Progenitor cell of endocrine pancreas (in vitro differentiated cells): ENCODE measurements at regions not wholly inside any gene's neighbourhood (a gene's known extent, or its start where the extent isn't known, plus 50 kb on each side); places are given as distances from the start of the nearest gene placed in this dataset.

Experiments used
- DNase-seq: peaks from one replicate; pipeline ENCODE4 v3.0.0; 2021; ENCODE audit warnings: low spot score; ENCODE audit not compliant: unreplicated experiment
- H3K27ac Mint-ChIP-seq: 2 replicates; pipeline ENCODE4 v1.8.0; 2021; ENCODE audit warnings: mild to moderate bottlenecking, moderate library complexity, mixed read lengths
- H3K27me3 Mint-ChIP-seq: 2 replicates; pipeline ENCODE4 v1.8.0; 2021; ENCODE audit warnings: mixed read lengths
- H3K36me3 Mint-ChIP-seq: 2 replicates; pipeline ENCODE4 v1.8.0; 2022; ENCODE audit warnings: mixed read lengths; ENCODE audit not compliant: insufficient read depth
- H3K4me1 Mint-ChIP-seq: 2 replicates; pipeline ENCODE4 v1.8.0; 2021; ENCODE audit warnings: low read depth, mixed read lengths
- H3K4me3 Mint-ChIP-seq: 2 replicates; pipeline ENCODE4 v1.8.0; 2021; ENCODE audit warnings: low read depth, mild to moderate bottlenecking, moderate library complexity, mixed read lengths
- H3K9me3 Mint-ChIP-seq: 2 replicates; pipeline ENCODE4 v1.8.0; 2021; ENCODE audit warnings: low read depth, mixed read lengths
- CTCF ChIP-seq: fragments of 200-600 bp; sonication (generic); IDR thresholded peaks from one replicate; pipeline ENCODE4 v1.5.0; 2021; ENCODE audit warnings: antibody characterized with exemption, mild to moderate bottlenecking; ENCODE audit not compliant: unreplicated experiment

GRCh38 chr19:5290336-5291262 lies 50.0 kb downstream of the PTPRS start:
- Mint-ChIP-seq H3K36me3 (peaks cover 3% of the 10 kb centered on the region), H3K9me3 (no peaks in the 10 kb centered on the region), H3K27ac (no peak overlapping the region), H3K4me1 (peaks cover 13% of the 10 kb centered on the region), H3K27me3 (no peaks in the 10 kb centered on the region), H3K4me3 (no peak overlapping the region)
- no peak for DNase-seq
- TF ChIP-seq CTCF, result no peak

GRCh38 chr19:5289060-5289990 lies 51.3 kb downstream of the PTPRS start:
- Mint-ChIP-seq H3K4me1 (peaks cover 13% of the 10 kb centered on the region), H3K27ac (no peak overlapping the region), H3K4me3 (no peak overlapping the region), H3K27me3 (no peaks in the 10 kb centered on the region), H3K36me3 (peaks cover 7% of the 10 kb centered on the region), H3K9me3 (no peaks in the 10 kb centered on the region)
- no peak for DNase-seq
- no peak for TF ChIP-seq CTCF

GRCh38 chr19:5288347-5288739 lies 52.3 kb downstream of the PTPRS start:
- Mint-ChIP-seq H3K27me3 (no peaks in the 10 kb centered on the region), H3K36me3 (peaks cover 7% of the 10 kb centered on the region), H3K27ac (no peak overlapping the region), H3K4me1 (peaks cover 13% of the 10 kb centered on the region), H3K9me3 (no peaks in the 10 kb centered on the region), H3K4me3 (no peak overlapping the region)
- no peak for DNase-seq
- no peak for TF ChIP-seq CTCF

- no peak for DNase-seq
- Mint-ChIP-seq H3K4me3 (no peak overlapping the region), H3K27ac (no peak overlapping the region), H3K27me3 (no peaks in the 10 kb centered on the region), H3K4me1 (peaks cover 12% of the 10 kb centered on the region), H3K9me3 (no peaks in the 10 kb centered on the region), H3K36me3 (peaks cover 7% of the 10 kb centered on the region)
- no peak for TF ChIP-seq CTCF
Observed at GRCh38 chr19:5287066-5287465, 53.5 kb downstream of the PTPRS start.

GRCh38 chr19:5286465-5287029 lies 54.1 kb downstream of the PTPRS start:
- DNase-seq, result no peak
- H3K27ac Mint-ChIP-seq, result no peak overlapping the region
- peaks cover 7% of the 10 kb centered on the region for H3K4me1 Mint-ChIP-seq
- no peak overlapping the region for H3K4me3 Mint-ChIP-seq
- no peaks in the 10 kb centered on the region for H3K9me3 Mint-ChIP-seq
- H3K27me3 Mint-ChIP-seq, result no peaks in the 10 kb centered on the region
- no peak for TF ChIP-seq CTCF
- peaks cover 7% of the 10 kb centered on the region for H3K36me3 Mint-ChIP-seq
